ENCODE measurements at regions not wholly inside any gene's neighbourhood (a gene's known extent, or its start where the extent isn't known, plus 50 kb on each side); places are given as distances from the start of the nearest gene placed in this dataset.
"Not testable (repeated sequence)": the region's sequence is repeated elsewhere in the genome, so short reads cannot be mapped to it uniquely, and the experiment has no call there.

- DNase-seq: no peak
Measured at GRCh38 chr18:39611381-39612100, 2045.9 kb upstream of the CELF4 start.

- DNase-seq: no peak
Measured at GRCh38 chr18:39607034-39607433, 2041.4 kb upstream of the CELF4 start.

- DNase-seq: no peak
Measured at GRCh38 chr18:39604836-39605235, 2039.2 kb upstream of the CELF4 start.

- no peak for DNase-seq
Measured at GRCh38 chr18:39602131-39602530, 2036.5 kb upstream of the CELF4 start.

GRCh38 chr18:39600894-39601293 is 2035.3 kb upstream of the CELF4 start:
- no peak for DNase-seq

- no peak for DNase-seq
Measured at GRCh38 chr18:39599251-39599650, 2033.7 kb upstream of the CELF4 start.

- no peak for DNase-seq
Measured at GRCh38 chr18:39596891-39597290, 2031.3 kb upstream of the CELF4 start.

GRCh38 chr18:39596221-39596620 is 2030.6 kb upstream of the CELF4 start:
- no peak for DNase-seq

- DNase-seq: no peak
Measured at GRCh38 chr18:39594206-39594605, 2028.6 kb upstream of the CELF4 start.

- no peak for DNase-seq
Measured at GRCh38 chr18:39591649-39592048, 2026.1 kb upstream of the CELF4 start.

- DNase-seq: no peak
Measured at GRCh38 chr18:39589496-39589895, 2023.9 kb upstream of the CELF4 start.

GRCh38 chr18:39587586-39587985 is 2022.0 kb upstream of the CELF4 start:
- DNase-seq: no peak

- DNase-seq: no peak
Measured at GRCh38 chr18:39586741-39587140, 2021.1 kb upstream of the CELF4 start.

- DNase-seq: no peak
Measured at GRCh38 chr18:39574897-39575296, 2009.3 kb upstream of the CELF4 start.

GRCh38 chr18:39571511-39571910 is 2005.9 kb upstream of the CELF4 start:
- no peak for DNase-seq

- not testable (repeated sequence) for DNase-seq
Measured at GRCh38 chr18:39565551-39566230, 2000.1 kb upstream of the CELF4 start.

- no peak for DNase-seq
Measured at GRCh38 chr18:39564716-39565115, 1999.1 kb upstream of the CELF4 start.

GRCh38 chr18:39561126-39561525 is 1995.5 kb upstream of the CELF4 start:
- DNase-seq: no peak

- no peak for DNase-seq
Measured at GRCh38 chr18:39558658-39559057, 1993.1 kb upstream of the CELF4 start.

- DNase-seq: no peak
Measured at GRCh38 chr18:39555496-39555895, 1989.9 kb upstream of the CELF4 start.

GRCh38 chr18:39550701-39551100 is 1985.1 kb upstream of the CELF4 start:
- no peak for DNase-seq

- no peak for DNase-seq
Measured at GRCh38 chr18:39549144-39549543, 1983.5 kb upstream of the CELF4 start.

- DNase-seq: no peak
Measured at GRCh38 chr18:39531659-39532058, 1966.1 kb upstream of the CELF4 start.

- DNase-seq: no peak
Measured at GRCh38 chr18:39529358-39529757, 1963.8 kb upstream of the CELF4 start.

GRCh38 chr18:39527465-39527864 is 1961.9 kb upstream of the CELF4 start:
- DNase-seq: no peak

Data from GDM1 (cell line).